GM18870 (cell line): ENCODE measurements at regions not wholly inside any gene's neighbourhood (a gene's known extent, or its start where the extent isn't known, plus 50 kb on each side); places are given as distances from the start of the nearest gene placed in this dataset.
A peak's percentile ranks its signal among the peaks of the same experiment; 100 is the strongest.
"Not testable (repeated sequence)": the region's sequence is repeated elsewhere in the genome, so short reads cannot be mapped to it uniquely, and the experiment has no call there.

Experiments
- ATAC-seq: cut with Tn5 transposase; IDR thresholded peaks from one replicate; pipeline ENCODE4 v1.9.1; 2021; ENCODE audit warnings: moderate library complexity; ENCODE audit not compliant: unreplicated experiment

DNA sequence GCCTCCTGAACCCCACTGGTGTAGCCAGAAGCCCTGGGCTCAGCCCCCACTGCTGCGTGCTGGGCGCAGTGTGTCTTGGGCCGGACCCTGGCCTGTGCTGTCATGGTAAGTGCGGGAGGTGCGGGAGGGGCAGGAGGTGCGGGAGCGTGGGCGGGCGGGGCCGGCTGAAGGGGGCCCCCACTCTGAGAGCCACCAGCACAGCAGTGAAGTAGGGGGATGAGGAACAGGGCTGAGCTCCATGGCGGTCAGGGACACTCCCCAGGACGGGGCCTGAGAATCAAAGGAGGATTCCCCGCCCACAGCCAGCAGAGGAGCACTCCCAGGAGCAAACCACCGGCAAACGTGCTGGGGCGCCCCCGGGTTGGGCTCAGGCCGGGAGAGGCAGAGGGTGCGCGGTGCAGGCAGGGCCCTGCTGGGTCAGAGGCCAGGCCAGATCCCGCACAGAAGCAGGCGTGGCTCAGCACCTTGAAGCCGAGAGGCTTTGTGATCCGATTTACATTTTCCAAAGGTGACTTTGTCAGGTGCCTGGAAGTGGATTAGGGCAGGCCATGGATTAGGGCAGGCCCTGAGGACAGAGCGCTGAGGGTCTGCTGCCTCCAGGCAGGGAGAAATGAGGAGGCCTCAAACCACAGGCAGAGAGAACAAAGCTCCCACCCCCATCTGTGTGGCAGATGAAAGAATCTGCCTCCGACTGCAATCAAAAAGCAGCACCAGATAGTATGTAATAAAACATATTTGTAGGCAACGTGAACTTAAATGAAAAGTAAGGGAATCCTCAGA lies 152.0 kb upstream of the RAB6C start:
- ATAC-seq, result no peak

GRCh38 chr2:129828792-129829191 lies 150.7 kb upstream of the RAB6C start:
- no peak for ATAC-seq

GRCh38 chr2:129829588-129829987 lies 149.9 kb upstream of the RAB6C start:
- no peak for ATAC-seq

DNA sequence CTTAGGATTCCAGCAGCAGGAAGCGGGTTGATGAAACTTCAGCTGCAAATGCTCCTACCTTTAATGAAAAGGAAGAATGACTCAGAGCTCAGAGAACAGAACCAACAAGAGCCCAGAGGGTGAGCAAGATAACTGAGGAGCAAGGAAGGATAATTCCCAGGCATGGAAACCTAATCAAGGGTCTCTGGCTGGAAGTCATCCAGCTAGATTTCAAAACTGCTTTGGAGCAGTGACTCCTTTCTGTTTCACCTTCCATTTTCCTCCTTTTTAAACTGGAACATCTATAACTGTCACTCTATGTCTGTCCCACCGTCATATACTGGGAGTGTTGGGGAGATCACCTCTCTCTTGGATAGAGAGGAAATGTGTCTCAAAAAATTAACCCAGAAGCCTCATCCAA lies 148.4 kb upstream of the RAB6C start:
- ATAC-seq, result no peak

DNA sequence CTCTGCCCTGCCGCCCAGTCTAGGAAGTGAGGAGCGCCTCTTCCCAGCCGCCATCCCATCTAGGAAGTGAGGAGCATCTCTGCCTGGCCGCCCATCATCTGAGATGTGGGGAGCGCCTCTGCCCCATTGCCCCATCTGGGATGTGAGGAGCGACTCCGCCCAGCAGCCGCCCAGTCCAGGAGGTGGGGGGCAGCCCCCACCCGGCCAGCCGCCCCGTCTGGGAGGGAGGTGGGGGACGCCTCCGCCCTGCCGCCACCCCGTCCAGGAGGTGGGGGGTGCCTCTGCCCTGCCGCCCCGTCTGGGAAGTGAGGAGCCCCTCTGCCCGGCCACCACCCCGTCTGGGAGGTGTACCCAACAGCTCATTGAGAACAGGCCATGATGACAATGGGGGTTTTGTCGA lies 146.0 kb upstream of the RAB6C start:
- not testable (repeated sequence) for ATAC-seq

DNA sequence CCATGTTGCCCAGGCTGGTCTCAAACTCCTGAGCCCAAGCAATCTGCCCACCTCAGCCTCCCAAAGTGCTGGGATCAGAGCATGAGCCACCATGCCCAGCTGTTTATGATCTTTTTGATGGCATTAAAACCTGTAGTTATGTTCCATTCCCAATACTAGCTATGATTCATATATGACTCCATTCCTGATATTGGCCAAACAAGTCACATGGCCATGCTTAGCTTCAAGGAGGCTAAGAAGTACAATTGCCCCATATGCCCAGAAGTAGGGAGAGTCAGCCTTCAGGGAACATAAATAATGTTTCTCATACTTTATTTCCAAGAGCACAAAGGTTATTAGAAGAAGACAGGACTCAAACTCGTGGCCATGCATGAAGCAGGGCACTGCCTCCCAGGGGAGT lies 132.4 kb upstream of the RAB6C start:
- ATAC-seq, result no peak

DNA sequence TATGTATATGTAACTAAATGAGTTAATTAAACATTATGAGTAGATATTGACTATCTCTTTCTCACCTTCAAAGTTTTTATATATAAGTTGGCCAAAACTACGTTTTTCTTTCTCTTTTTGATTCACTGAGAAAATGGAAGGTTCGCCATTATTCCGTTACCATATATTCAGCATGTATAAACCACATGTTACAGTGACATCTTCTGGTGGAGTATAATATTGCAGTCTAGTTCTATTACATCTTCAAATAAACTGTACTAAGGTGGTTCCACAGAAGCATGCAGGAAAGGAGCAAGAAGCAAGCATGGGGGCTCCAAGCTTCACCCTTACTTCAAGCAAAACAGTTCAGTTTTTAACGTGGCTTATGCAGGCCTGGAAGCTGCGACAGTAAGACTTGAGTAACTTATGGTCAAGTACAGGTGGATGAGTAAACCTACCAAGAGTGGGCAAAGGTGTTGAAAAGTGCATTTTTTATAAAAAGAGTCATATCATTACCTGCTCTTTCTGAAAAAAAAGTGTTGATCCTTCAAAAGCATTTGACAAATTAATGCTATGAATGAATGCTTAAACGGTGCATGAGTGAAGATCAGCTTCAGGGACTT lies 129.8 kb upstream of the RAB6C start:
- peak; percentile 93 for ATAC-seq

GRCh38 chr2:129857200-129857599 lies 122.3 kb upstream of the RAB6C start:
- ATAC-seq, result no peak

DNA sequence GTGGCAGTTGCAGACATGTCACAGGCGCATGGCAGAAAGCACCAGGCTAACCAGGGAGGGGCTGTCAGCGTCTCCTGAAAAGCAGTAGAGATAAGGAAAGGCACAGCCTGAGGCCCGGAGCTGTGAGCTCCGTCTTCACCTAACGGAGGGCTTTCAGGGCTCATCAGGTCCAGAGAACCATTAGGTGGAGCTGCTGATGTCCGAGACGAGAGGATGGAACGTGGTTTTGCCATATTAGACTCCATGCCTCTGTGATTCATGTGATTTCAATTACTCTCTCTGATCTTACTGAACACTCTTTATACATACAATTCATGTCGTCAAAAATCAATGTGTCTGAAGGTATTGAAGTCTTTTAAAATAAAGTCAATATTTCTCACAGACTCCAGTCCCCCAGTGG lies 120.3 kb upstream of the RAB6C start:
- ATAC-seq, result no peak

DNA sequence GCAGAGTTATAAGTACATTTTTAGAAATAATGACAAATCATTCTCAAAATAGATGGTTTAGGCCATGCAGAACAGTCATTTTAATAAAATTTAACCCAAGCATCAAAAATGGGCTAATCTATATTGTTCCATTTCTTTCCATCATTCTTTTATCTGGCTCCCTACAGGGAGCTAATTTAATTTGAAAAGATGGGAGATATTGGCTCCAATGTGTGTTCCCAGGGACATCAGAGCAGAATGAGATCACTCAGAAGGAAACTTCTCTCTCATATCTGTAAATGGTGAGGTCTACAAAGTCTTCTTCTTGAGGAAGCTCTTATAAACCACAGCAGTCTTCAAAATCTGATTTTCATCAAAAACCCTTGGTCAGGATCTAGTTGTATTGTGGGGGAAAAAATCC lies 119.4 kb upstream of the RAB6C start:
- ATAC-seq, result no peak

GRCh38 chr2:129861666-129862288 lies 117.7 kb upstream of the RAB6C start:
- ATAC-seq, result no peak

DNA sequence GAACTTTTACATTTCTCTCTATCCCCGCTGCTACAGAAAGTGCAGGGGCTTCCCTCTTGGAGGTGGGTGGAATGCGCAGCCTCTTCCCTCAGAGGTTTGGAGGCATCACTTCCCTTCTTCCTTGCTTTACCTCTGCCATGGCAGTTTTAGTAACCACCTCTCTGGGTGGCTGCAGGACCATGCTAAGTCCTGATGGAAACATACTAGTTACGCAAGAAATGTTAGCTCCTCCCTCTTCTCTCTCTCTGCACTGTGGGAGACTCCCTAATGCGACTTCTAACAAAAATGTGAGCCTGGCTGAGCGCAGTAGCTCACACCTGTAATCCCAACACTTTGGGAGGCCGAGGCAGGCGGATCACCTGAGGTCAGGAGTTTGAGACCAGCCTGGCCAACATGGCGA lies 116.8 kb upstream of the RAB6C start:
- no peak for ATAC-seq

GRCh38 chr2:129863350-129863749 lies 116.1 kb upstream of the RAB6C start:
- no peak for ATAC-seq

- ATAC-seq, result peak; percentile 54
Observed at GRCh38 chr2:129864719-129865118, 114.7 kb upstream of the RAB6C start.

DNA sequence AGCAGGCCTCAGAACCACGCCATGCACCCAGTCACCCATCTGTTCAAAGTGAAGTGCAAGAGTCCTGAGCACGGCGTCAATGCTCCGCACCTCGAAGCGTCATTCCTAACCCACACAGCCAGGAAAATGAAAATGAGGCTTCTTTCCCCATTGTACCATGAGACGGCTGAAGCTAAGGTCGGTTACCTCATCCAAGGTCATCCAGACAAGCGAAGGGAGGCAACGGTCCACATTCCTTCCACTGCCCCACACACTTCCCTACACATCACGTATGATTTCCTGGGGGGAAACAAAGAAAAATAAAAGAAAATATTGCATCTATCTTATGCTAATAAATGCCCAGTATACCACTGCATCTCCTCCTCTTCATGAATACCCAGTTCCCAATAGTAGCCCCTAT lies 113.5 kb upstream of the RAB6C start:
- no peak for ATAC-seq

- ATAC-seq, result no peak
Observed at GRCh38 chr2:129866391-129866790, 113.1 kb upstream of the RAB6C start.

DNA sequence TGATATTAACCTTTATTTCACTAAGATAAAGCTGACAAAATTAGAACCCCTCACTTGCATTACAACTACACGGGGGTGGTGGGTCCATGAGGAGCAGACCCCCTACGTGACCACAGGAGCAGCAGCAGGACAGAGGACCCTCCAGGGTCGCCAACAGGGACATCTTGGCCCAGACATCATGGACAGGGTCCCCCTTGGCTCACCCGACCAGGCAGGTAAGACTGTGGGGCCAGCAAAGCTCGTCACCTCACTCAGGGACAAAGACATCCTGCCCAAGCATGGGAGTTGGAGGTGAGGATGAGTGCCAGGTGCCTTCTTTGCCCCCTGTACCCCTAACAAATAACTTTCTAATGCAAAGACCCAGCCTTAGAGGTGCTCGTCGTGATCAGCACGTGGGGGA lies 111.3 kb upstream of the RAB6C start:
- ATAC-seq, result no peak

GRCh38 chr2:129870685-129871241 lies 108.7 kb upstream of the RAB6C start:
- no peak for ATAC-seq

GRCh38 chr2:129872446-129872845 lies 107.0 kb upstream of the RAB6C start:
- no peak for ATAC-seq

GRCh38 chr2:129876541-129876940 lies 102.9 kb upstream of the RAB6C start:
- no peak for ATAC-seq

DNA sequence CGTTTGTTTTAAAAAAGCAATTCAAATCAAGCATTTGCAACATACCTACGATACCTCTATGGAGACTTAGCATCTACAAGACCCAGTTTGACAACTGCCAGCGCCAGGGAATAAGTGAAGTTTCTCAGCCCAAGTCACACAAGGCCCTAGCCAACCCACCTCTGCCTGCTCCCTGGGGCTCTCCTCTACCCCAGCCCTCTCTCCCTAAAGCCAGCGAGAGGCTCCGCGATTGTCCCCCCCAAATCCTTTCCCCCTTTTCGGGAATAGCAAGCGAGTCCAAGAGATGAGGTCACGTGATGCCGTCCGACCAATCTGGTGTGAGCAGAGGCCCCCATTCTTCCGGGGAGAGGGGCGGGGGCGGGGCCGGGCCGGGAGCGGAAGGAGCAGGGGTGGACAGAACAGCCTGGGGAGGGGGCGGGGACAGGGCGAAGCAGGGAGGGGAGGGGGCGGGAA lies 102.2 kb upstream of the RAB6C start:
- peak; percentile 69 for ATAC-seq
